Fibroblast of skin of back (primary cell): ENCODE measurements at regions not wholly inside any gene's neighbourhood (a gene's known extent, or its start where the extent isn't known, plus 50 kb on each side); places are given as distances from the start of the nearest gene placed in this dataset.

Experiments used
- DNase-seq: peaks from one replicate; pipeline ENCODE4 v3.0.0-alpha.2; 2013

- no peak for DNase-seq
Observed at GRCh38 chr12:98221243-98221808, 294.1 kb upstream of the TMPO start.

GRCh38 chr12:98222135-98222534 is 293.3 kb upstream of the TMPO start:
- DNase-seq, result no peak

- DNase-seq, result no peak
Observed at GRCh38 chr12:98224584-98225221, 290.7 kb upstream of the TMPO start.

- DNase-seq, result peak; percentile 9
Observed at GRCh38 chr12:98227162-98227561, 288.2 kb upstream of the TMPO start.

- DNase-seq, result peak; percentile 1
Observed at GRCh38 chr12:98228683-98229539, 286.5 kb upstream of the TMPO start.

- DNase-seq, result no peak
Observed at GRCh38 chr12:98229540-98229924, 285.9 kb upstream of the TMPO start.

GRCh38 chr12:98232753-98233390 is 282.5 kb upstream of the TMPO start:
- peak; percentile 2 for DNase-seq

- DNase-seq, result no peak
Observed at GRCh38 chr12:98235301-98235700, 280.1 kb upstream of the TMPO start.

GRCh38 chr12:98238515-98239130 is 276.8 kb upstream of the TMPO start:
- peak; percentile 67 for DNase-seq

- no peak for DNase-seq
Observed at GRCh38 chr12:98243190-98243589, 272.2 kb upstream of the TMPO start.

GRCh38 chr12:98244136-98244535 is 271.3 kb upstream of the TMPO start:
- no peak for DNase-seq

GRCh38 chr12:98253207-98254037 is 262.0 kb upstream of the TMPO start:
- no peak for DNase-seq

GRCh38 chr12:98256830-98257229 is 258.6 kb upstream of the TMPO start:
- no peak for DNase-seq

GRCh38 chr12:98259693-98260092 is 255.7 kb upstream of the TMPO start:
- no peak for DNase-seq

- no peak for DNase-seq
Observed at GRCh38 chr12:98260276-98260675, 255.1 kb upstream of the TMPO start.

GRCh38 chr12:98262902-98263301 is 252.5 kb upstream of the TMPO start:
- no peak for DNase-seq

- no peak for DNase-seq
Observed at GRCh38 chr12:98274430-98275130, 240.8 kb upstream of the TMPO start.

- no peak for DNase-seq
Observed at GRCh38 chr12:98275131-98275475, 240.3 kb upstream of the TMPO start.

GRCh38 chr12:98280152-98280551 is 235.2 kb upstream of the TMPO start:
- no peak for DNase-seq

GRCh38 chr12:98280621-98281020 is 234.8 kb upstream of the TMPO start:
- DNase-seq, result no peak

- DNase-seq, result no peak
Observed at GRCh38 chr12:98291828-98292227, 223.6 kb upstream of the TMPO start.
